ENCODE measurements at regions not wholly inside any gene's neighbourhood (a gene's known extent, or its start where the extent isn't known, plus 50 kb on each side); places are given as distances from the start of the nearest gene placed in this dataset.

GRCh38 chr12:127538316-127538715 is 728.7 kb upstream of the TMEM132C start:
- TF ChIP-seq EZH2 (IDR thresholded peaks at IDR 0.05; ENCODE audit: low read depth) (no peak), CTCF (conservative IDR thresholded peaks at IDR 0.05) (no peak)
